Spleen (tissue), 11 donors: ENCODE measurements at regions not wholly inside any gene's neighbourhood (a gene's known extent, or its start where the extent isn't known, plus 50 kb on each side); places are given as distances from the start of the nearest gene placed in this dataset.

Source experiments
- DNase-seq: peaks from one replicate; pipeline ENCODE4 v3.0.0-alpha.2; 2020
- H3K27ac ChIP-seq, 8 donors: fragments of 200-600 bp; sonication (generic) in 7 of 8; 1 replicate in 4 of 8; 2 replicates in 4 of 8; pipeline versions ENCODE4 v1.5.0 to v1.8.0; 2016 to 2021; ENCODE audit warnings: inconsistent platforms in 4 of 8, mild to moderate bottlenecking in 4 of 8, moderate library complexity in 1 of 8
- H3K27me3 ChIP-seq, 7 donors: fragments of 200-600 bp; sonication (generic) in 6 of 7; replicated peaks in 1 of 7; 1 replicate in 4 of 7; 2 replicates in 3 of 7; pipeline versions ENCODE4 v1.5.0 to v1.8.0; 2016 to 2021; ENCODE audit warnings: inconsistent platforms in 3 of 7, mild to moderate bottlenecking in 1 of 7
- H3K36me3 ChIP-seq, 6 donors: fragments of 200-600 bp; sonication (generic) in 5 of 6; 1 replicate in 4 of 6; 2 replicates in 2 of 6; pipeline versions ENCODE4 v1.5.0 to v1.8.0; 2016 to 2021; ENCODE audit warnings: inconsistent platforms in 2 of 6
- H3K4me1 ChIP-seq, 6 donors: fragments of 200-600 bp; sonication (generic) in 5 of 6; 1 replicate in 3 of 6; 2 replicates in 3 of 6; pipeline versions ENCODE4 v1.5.0 to v1.8.0; 2016 to 2021; ENCODE audit warnings: inconsistent platforms in 3 of 6
- H3K4me3 ChIP-seq, 8 donors: fragments of 200-600 bp; sonication (generic) in 7 of 8; 1 replicate in 4 of 8; 2 replicates in 4 of 8; pipeline versions ENCODE4 v1.5.0 to v1.8.0; 2016 to 2021; ENCODE audit warnings: inconsistent platforms in 4 of 8, mild to moderate bottlenecking in 4 of 8, moderate library complexity in 2 of 8
- H3K9me3 ChIP-seq, 8 donors: fragments of 200-600 bp; sonication (generic) in 7 of 8; 1 replicate in 4 of 8; 2 replicates in 4 of 8; pipeline versions ENCODE4 v1.5.0 to v1.8.0; 2016 to 2021; ENCODE audit warnings: inconsistent platforms in 4 of 8
- CTCF ChIP-seq, 11 experiments: fragments of 200-600 bp in 7 of 11; fragments of 450-650 bp in 4 of 11; sonication (generic) in 4 of 11; IDR thresholded peaks in 8 of 11; conservative IDR thresholded peaks in 3 of 11; 1 replicate in 7 of 11; 2 replicates in 4 of 11; pipeline versions ENCODE4 v1.4.0 to v1.8.0; 2016 to 2021; ENCODE audit warnings: antibody characterized with exemption in 11 of 11, inconsistent platforms in 4 of 11, mild to moderate bottlenecking in 1 of 11
- POLR2A ChIP-seq, 3 donors: fragments of 450-650 bp; IDR thresholded peaks; one replicate each; pipeline ENCODE4 v1.5.1; 2017; ENCODE audit warnings: antibody characterized with exemption in 3 of 3, mild to moderate bottlenecking in 1 of 3
- POLR2AphosphoS5 ChIP-seq, 3 donors: sonication (generic); formaldehyde crosslinking; IDR thresholded peaks; one replicate each; pipeline ENCODE4 v1.5.1; 2017; ENCODE audit warnings: antibody characterized with exemption in 3 of 3
- WGBS, 5 donors: extraction: QIAGEN DNeasy Blood & Tissue Kit in 3 of 5; methylation state at CpG; one replicate each; pipeline versions ENCODE4 v1.1.5 to v1.1.7; 2013 to 2018; 5-methylcytosine and 5-hydroxymethylcytosine counted together
- intact Hi-C: fragments of 100-400 bp; cut with DNase I; formaldehyde crosslinking; loops from one replicate; pipeline ENCODE4 v1.15.0; 2023; ENCODE audit warnings: low total_unique reads
- donor health status: healthy with polysubstance abuse.
- donor health status: DM: no; HTN: no; CAD: no; lungs with moderate emphysema.
- donor health status: DM: no; HTN: no; CAD: no.
- donor health status: Bipolar disorder and iron deficiency.
- donor health status: healthy.
- donor health status: DM: no; HTN: no; CAD: no.
- donor health status: DM: yes; HTN: yes; CAD: no.

- TF ChIP-seq POLR2AphosphoS5 (IDR thresholded peaks at IDR 0.05) (no peak), CTCF (IDR thresholded peaks at IDR 0.05 in 8 of 11, conservative IDR thresholded peaks at IDR 0.05 in 3 of 11) (no peak), POLR2A (IDR thresholded peaks at IDR 0.05) (no peak)
- WGBS, 5 donors: 3 to 8% (median 5%) methylated on average over 5 of the region's 5 CpGs
- Histone ChIP-seq H3K4me3 (peak overlapping the region in 3 of 8 donors; percentile 6 to 44 (median 7)), H3K27ac (peak overlapping the region in 4 of 8 donors; percentile 0 to 43 (median 18)), H3K4me1 (peaks cover 0 to 14% (median 10%) of the 10 kb centered on the region in 6 donors), H3K36me3 (no peaks in the 10 kb centered on the region), H3K9me3 (no peaks in the 10 kb centered on the region), H3K27me3 (no peaks in the 10 kb centered on the region)
- intact Hi-C loops: no loop called here
- DNase-seq: no peak
Measured at GRCh38 chr2:217090024-217090473, 230.2 kb upstream of the TNP1 start.

GRCh38 chr2:217086718-217087117, 226.9 kb upstream of the TNP1 start:
- no peaks in the 10 kb centered on the region for H3K9me3 ChIP-seq
- no peaks in the 10 kb centered on the region for H3K27me3 ChIP-seq
- peaks cover 0 to 14% (median 10%) of the 10 kb centered on the region in 6 donors for H3K4me1 ChIP-seq
- no peaks in the 10 kb centered on the region for H3K36me3 ChIP-seq
- TF ChIP-seq POLR2AphosphoS5 (IDR thresholded peaks at IDR 0.05): no peak
- no peak for TF ChIP-seq POLR2A (IDR thresholded peaks at IDR 0.05)
- no peak for TF ChIP-seq CTCF (IDR thresholded peaks at IDR 0.05 in 8 of 11, conservative IDR thresholded peaks at IDR 0.05 in 3 of 11)
- no peak overlapping the region for H3K27ac ChIP-seq
- 63 to 81% (median 75%) methylated on average over 2 of the region's 2 CpGs for WGBS, 5 donors
- no peak for DNase-seq
- no peak overlapping the region for H3K4me3 ChIP-seq
- intact Hi-C loops: no loop called here

- no peak overlapping the region for H3K4me3 ChIP-seq
- no peaks in the 10 kb centered on the region for H3K36me3 ChIP-seq
- H3K27ac ChIP-seq: no peak overlapping the region
- intact Hi-C loops: no loop called here
- no peak for DNase-seq
- no peaks in the 10 kb centered on the region for H3K27me3 ChIP-seq
- WGBS, 5 donors: 56 to 78% (median 61%) methylated on average over 1 of the region's 1 CpG
- H3K9me3 ChIP-seq: no peaks in the 10 kb centered on the region
- TF ChIP-seq CTCF (IDR thresholded peaks at IDR 0.05 in 8 of 11, conservative IDR thresholded peaks at IDR 0.05 in 3 of 11) (no peak), POLR2A (IDR thresholded peaks at IDR 0.05) (no peak), POLR2AphosphoS5 (IDR thresholded peaks at IDR 0.05) (no peak)
- peaks cover 0 to 14% (median 10%) of the 10 kb centered on the region in 6 donors for H3K4me1 ChIP-seq
Measured at GRCh38 chr2:217086038-217086522, 226.2 kb upstream of the TNP1 start.

- DNase-seq: no peak
- H3K27me3 ChIP-seq: no peaks in the 10 kb centered on the region
- 72 to 83% (median 76%) methylated on average over 2 of the region's 2 CpGs for WGBS, 5 donors
- H3K36me3 ChIP-seq: no peaks in the 10 kb centered on the region
- no peaks in the 10 kb centered on the region for H3K9me3 ChIP-seq
- H3K4me3 ChIP-seq: no peak overlapping the region
- intact Hi-C loops: no loop called here
- peaks cover 0 to 13% (median 9%) of the 10 kb centered on the region in 6 donors for H3K4me1 ChIP-seq
- TF ChIP-seq POLR2AphosphoS5 (IDR thresholded peaks at IDR 0.05): no peak
- TF ChIP-seq POLR2A (IDR thresholded peaks at IDR 0.05): no peak
- no peak for TF ChIP-seq CTCF (IDR thresholded peaks at IDR 0.05 in 8 of 11, conservative IDR thresholded peaks at IDR 0.05 in 3 of 11)
- no peak overlapping the region for H3K27ac ChIP-seq
Measured at GRCh38 chr2:217085543-217085942, 225.7 kb upstream of the TNP1 start.
